Transverse colon (tissue), 4 donors: ENCODE measurements at regions not wholly inside any gene's neighbourhood (a gene's known extent, or its start where the extent isn't known, plus 50 kb on each side); places are given as distances from the start of the nearest gene placed in this dataset.
A peak's percentile ranks its signal among the peaks of the same experiment; 100 is the strongest.
"Not testable (repeated sequence)": the region's sequence is repeated elsewhere in the genome, so short reads cannot be mapped to it uniquely, and the experiment has no call there.

Source experiments
- DNase-seq: peaks from one replicate; pipeline ENCODE4 v3.0.0-alpha.2; 2019
- H3K27ac ChIP-seq, 4 donors: fragments of 200-600 bp; sonication (generic); 2 replicates each; pipeline ENCODE4 v1.5.1; 2016 to 2018; ENCODE audit warnings: inconsistent platforms in 4 of 4
- H3K27me3 ChIP-seq: fragments of 200-600 bp; sonication (generic); 2 replicates; pipeline ENCODE4 v1.5.1; 2017; ENCODE audit warnings: inconsistent platforms
- H3K36me3 ChIP-seq, 4 donors: fragments of 200-600 bp; sonication (generic); 2 replicates each; pipeline ENCODE4 v1.5.1; 2017 to 2019; ENCODE audit warnings: inconsistent platforms in 4 of 4
- H3K4me1 ChIP-seq, 4 donors: fragments of 200-600 bp; sonication (generic); 2 replicates each; pipeline ENCODE4 v1.5.1; 2017 to 2020; ENCODE audit warnings: inconsistent platforms in 4 of 4
- H3K4me3 ChIP-seq, 4 donors: fragments of 200-600 bp; sonication (generic); 1 replicate in 1 of 4; 2 replicates in 3 of 4; pipeline versions ENCODE4 v1.5.1 to v1.6.1; 2017 to 2019; ENCODE audit warnings: inconsistent platforms in 4 of 4
- H3K9me3 ChIP-seq, 2 donors: fragments of 200-600 bp; sonication (generic); 2 replicates each; pipeline ENCODE4 v1.5.1; 2017 to 2019; ENCODE audit warnings: inconsistent platforms in 2 of 2
- EP300 ChIP-seq: sonication (generic); formaldehyde crosslinking; IDR thresholded peaks from one replicate; pipeline ENCODE4 v1.6.1; 2017; ENCODE audit warnings: antibody characterized with exemption, low read depth
- POLR2A ChIP-seq: fragments of 450-650 bp; IDR thresholded peaks from one replicate; pipeline ENCODE4 v1.6.1; 2016; ENCODE audit warnings: antibody characterized with exemption, mild to moderate bottlenecking, moderate library complexity
- POLR2AphosphoS5 ChIP-seq, 3 donors: sonication (generic); formaldehyde crosslinking; IDR thresholded peaks; one replicate each; pipeline ENCODE4 v1.6.1; 2016; ENCODE audit warnings: antibody characterized with exemption in 3 of 3
- WGBS, 2 donors: methylation state at CpG; one replicate each; pipeline ENCODE4 v1.1.5; 2018; ENCODE audit warnings: low coverage in 1 of 2; 5-methylcytosine and 5-hydroxymethylcytosine counted together
- in situ Hi-C, 4 donors: fragments of 200-750 bp; cut with MboI; loops; one replicate each; pipeline versions ENCODE4 v1.15.0 to v1.15.1; 2017; ENCODE audit warnings: low sequenced_read_pairs in 3 of 4, low pct_ligation_motif_present in 1 of 4, low pct_unique_long_range_greater_than_20kb in 1 of 4
- intact Hi-C: fragments of 100-400 bp; cut with DNase I; formaldehyde crosslinking; loops from one replicate; pipeline ENCODE4 v1.15.1; 2023; ENCODE audit warnings: low total_unique reads
- TF ChIP-seq, protein P1 (sequence below), 5 experiments: fragments of 200-600 bp in 3 of 5; fragments of 450-650 bp in 2 of 5; sonication (generic) in 3 of 5; IDR thresholded peaks; 1 replicate in 2 of 5; 2 replicates in 3 of 5; pipeline ENCODE4 v1.5.1; 2016 to 2017; ENCODE audit warnings: antibody characterized with exemption in 5 of 5, inconsistent platforms in 3 of 5, mild to moderate bottlenecking in 2 of 5, moderate library complexity in 1 of 5

DNA sequence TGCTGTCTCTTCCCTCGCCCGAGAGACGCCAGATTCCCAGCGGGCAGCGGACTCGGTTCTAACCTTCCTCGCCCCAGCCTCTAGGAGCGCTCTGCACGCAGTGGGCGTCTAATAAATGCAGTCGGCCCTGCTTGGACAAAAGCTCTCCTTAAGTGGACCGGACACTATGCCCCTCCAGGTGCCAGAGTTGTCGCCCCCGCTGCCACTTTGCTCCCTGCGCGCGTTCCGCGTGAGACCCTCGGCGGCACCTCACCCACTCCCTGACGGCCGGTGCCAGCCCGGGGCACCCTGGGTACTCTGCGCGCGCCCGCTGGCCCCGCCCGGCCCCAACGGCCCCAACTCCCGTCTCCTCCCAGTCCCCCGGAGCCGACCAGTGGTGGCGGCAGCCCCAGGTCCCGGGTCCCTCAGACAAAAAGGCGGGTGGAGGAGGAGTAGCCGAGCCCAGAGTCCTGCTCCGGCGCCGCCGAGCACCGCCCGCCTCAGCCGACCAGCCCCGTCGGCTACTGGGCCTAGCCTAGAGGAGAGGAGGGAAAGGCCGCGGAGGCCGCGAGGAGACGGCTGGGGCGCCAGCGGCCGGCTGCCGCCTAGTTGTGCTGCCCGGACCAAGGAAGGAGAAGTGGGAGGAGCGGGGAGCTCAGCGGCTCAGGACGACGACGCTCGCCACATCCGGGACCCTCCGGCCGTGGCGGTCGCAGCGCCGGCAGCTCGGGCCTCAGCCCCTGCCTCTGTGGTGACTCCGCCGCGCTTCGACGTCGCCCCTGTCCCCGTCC is 123.0 kb downstream of the GOSR1 start:
- in situ Hi-C loops, result no loop called here
- 1% methylated on average over 71 of the region's 78 CpGs; no CpG with 5 or more reads in 1 of the 2 donors for WGBS, 2 donors

DNA sequence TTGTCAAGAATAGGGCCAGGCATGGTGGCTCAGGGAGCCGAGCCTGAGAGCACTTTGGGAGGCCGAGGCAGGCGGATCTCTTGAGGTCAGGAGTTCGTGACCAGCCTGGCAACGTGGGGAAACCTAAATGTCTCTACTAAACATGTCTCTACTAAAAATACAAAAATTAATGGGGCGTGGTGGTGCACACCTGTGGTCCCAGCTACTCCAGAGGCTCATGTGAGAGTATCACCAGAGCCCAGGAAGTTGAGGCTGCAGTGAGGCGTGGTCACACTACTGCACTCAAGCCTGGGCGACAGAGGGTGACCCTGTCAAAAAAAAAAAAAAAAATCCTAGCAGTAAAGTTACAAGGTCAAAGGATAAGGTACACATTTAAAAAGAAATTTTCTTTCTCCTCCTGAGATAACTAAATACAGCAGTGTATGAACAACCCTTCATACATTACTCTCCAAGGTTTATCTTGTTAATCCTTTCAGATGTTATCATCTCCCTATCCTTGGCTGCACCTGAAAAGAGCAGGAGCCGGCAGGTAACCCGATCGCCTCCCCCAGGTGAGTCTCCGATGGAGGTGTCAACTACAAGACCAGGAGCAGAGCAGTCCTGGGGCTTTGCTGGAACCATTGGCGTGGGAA is 122.3 kb downstream of the GOSR1 start:
- Histone ChIP-seq H3K4me1 (peaks cover 0 to 9% (median 6%) of the 10 kb centered on the region in 4 donors), H3K27me3 (no peaks in the 10 kb centered on the region), H3K27ac (peak overlapping the region; percentile 94 to 97 (median 96)), H3K36me3 (no peaks in the 10 kb centered on the region), H3K4me3 (peak overlapping the region in 3 of 4 donors; percentile 60 to 82 (median 69)), H3K9me3 (no peaks in the 10 kb centered on the region)
- intact Hi-C loops (no loop called here), in situ Hi-C loops (no loop called here)
- TF ChIP-seq EP300, result no peak
- TF ChIP-seq POLR2AphosphoS5 (IDR thresholded peaks at IDR 0.05), result no peak
- no peak for TF ChIP-seq POLR2A
- TF ChIP-seq, protein P1, sequence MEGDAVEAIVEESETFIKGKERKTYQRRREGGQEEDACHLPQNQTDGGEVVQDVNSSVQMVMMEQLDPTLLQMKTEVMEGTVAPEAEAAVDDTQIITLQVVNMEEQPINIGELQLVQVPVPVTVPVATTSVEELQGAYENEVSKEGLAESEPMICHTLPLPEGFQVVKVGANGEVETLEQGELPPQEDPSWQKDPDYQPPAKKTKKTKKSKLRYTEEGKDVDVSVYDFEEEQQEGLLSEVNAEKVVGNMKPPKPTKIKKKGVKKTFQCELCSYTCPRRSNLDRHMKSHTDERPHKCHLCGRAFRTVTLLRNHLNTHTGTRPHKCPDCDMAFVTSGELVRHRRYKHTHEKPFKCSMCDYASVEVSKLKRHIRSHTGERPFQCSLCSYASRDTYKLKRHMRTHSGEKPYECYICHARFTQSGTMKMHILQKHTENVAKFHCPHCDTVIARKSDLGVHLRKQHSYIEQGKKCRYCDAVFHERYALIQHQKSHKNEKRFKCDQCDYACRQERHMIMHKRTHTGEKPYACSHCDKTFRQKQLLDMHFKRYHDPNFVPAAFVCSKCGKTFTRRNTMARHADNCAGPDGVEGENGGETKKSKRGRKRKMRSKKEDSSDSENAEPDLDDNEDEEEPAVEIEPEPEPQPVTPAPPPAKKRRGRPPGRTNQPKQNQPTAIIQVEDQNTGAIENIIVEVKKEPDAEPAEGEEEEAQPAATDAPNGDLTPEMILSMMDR (IDR thresholded peaks at IDR 0.05), result no peak
- DNase-seq, result peak; percentile 13
- WGBS, 2 donors, result 27 to 64% methylated on average over 6 to 13 of the region's 13 CpGs

More for the DNA sequence above, 123.0 kb downstream of the GOSR1 start:
- TF ChIP-seq POLR2AphosphoS5 (IDR thresholded peaks at IDR 0.05) (peak; percentile 80 to 93 (median 91)), EP300 (no peak), POLR2A (peak; percentile 94)
- TF ChIP-seq, protein P1 (IDR thresholded peaks at IDR 0.05), result peak; percentile 53 to 88 (median 53)
- DNase-seq, result peak; percentile 90
- Histone ChIP-seq H3K4me3 (peak overlapping the region; percentile 60 to 82 (median 72)), H3K27ac (peak overlapping the region; percentile 94 to 97 (median 96)), H3K36me3 (no peaks in the 10 kb centered on the region), H3K4me1 (peaks cover 0 to 13% (median 7%) of the 10 kb centered on the region in 4 donors), H3K27me3 (no peaks in the 10 kb centered on the region), H3K9me3 (no peaks in the 10 kb centered on the region)
- intact Hi-C loops, result no loop called here

DNA sequence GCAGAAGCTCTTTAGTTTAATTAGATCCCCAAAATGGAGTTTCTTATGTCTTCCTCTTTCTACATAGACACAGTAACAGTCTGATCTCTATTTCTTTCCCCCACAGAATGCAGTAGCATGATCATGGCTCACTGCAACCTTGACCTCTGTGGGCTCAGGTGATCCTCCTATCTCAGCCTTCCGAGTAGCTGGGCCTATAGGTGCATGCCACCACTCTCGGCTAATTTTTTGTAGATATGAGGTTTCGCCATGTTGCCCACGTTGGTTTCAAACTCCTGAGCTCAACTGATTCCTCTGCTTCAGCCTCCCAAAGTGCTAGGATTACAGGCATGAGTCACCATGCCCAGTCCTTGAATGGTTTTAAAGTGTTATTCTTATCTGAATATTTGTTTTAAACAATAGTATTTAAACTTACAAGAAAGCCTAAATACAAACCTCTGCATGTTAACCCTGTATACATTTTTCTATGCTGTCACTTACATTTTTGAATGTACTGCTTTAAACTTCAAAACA is 120.6 kb downstream of the GOSR1 start:
- Histone ChIP-seq H3K27ac (no peak overlapping the region), H3K4me3 (no peak overlapping the region), H3K4me1 (peaks cover 0 to 9% (median 6%) of the 10 kb centered on the region in 4 donors), H3K36me3 (no peaks in the 10 kb centered on the region), H3K9me3 (no peaks in the 10 kb centered on the region), H3K27me3 (no peaks in the 10 kb centered on the region)
- WGBS, 2 donors, result 89 to 100% methylated on average over 1 to 4 of the region's 4 CpGs
- intact Hi-C loops (no loop called here), in situ Hi-C loops (no loop called here)
- DNase-seq, result no peak
- TF ChIP-seq POLR2AphosphoS5 (IDR thresholded peaks at IDR 0.05), result no peak
- TF ChIP-seq, protein P1 (IDR thresholded peaks at IDR 0.05), result no peak

DNA sequence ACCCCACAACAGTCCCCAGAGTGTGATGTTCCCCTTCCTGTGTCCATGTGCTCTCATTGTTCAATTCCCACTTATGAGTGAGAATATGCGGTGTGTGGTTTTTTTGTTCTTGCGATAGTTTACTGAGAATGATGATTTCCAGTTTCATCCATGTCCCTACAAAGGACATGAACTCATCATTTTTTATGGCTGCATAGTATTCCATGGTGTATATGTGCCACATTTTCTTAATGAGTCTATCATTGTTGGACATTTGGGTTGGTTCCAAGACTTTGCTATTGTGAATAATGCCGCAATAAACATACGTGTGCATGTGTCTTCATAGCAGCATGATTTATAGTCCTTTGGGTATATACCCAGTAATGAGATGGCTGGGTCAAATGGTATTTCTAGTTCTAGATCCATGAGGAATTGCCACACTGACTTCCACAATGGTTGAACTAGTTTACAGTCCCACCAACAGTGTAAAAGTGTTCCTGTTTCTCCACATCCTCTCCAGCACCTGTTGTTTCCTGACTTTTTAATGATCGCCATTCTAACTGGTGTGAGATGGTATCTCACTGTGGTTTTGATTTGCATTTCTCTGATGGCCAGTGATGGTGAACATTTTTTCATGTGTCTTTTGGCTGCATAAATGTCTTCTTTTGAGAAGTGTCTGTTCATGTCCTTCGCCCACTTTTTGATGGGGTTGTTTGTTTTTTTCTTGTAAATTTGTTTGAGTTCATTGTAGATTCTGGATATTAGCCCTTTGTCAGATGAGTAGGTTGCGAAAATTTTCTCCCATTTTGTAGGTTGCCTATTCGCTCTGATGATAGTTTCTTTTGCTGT is 120.0 kb downstream of the GOSR1 start:
- H3K4me3 ChIP-seq, H3K9me3 ChIP-seq, H3K4me1 ChIP-seq, in situ Hi-C loops, DNase-seq, H3K27ac ChIP-seq, intact Hi-C loops, H3K27me3 ChIP-seq, H3K36me3 ChIP-seq: not testable (repeated sequence)
- WGBS, 2 donors, result 91 to 100% methylated on average over 1 to 7 of the region's 8 CpGs

DNA sequence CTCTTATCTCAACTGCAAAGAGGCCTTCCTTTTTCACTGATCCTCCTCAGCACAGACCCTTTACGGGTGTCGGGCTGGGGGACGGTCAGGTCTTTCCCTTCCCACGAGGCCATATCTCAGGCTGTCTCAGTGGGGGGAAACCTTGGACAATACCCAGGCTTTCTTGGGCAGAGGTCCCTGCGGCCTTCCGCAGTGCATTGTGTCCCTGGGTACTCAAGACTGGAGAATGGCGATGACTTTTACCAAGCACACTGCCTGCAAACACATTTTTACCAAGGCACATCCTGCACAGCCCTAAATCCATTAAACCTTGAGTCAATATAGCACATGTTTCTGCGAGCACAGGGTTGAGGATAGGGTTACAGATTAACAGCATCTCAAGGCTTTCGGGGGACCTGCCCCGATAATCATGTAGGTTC is 117.8 kb downstream of the GOSR1 start:
- H3K27me3 ChIP-seq, H3K36me3 ChIP-seq, H3K4me3 ChIP-seq, H3K27ac ChIP-seq, intact Hi-C loops, DNase-seq, H3K4me1 ChIP-seq, H3K9me3 ChIP-seq, in situ Hi-C loops: not testable (repeated sequence)
- 93% methylated on average over 10 of the region's 10 CpGs; no CpG with 5 or more reads in 1 of the 2 donors for WGBS, 2 donors
